PC-9 (cell line): ENCODE measurements at regions not wholly inside any gene's neighbourhood (a gene's known extent, or its start where the extent isn't known, plus 50 kb on each side); places are given as distances from the start of the nearest gene placed in this dataset.

Experiments used
- BruUV-seq: library from RNA; stranded (reverse); fragments of 400-500 nt; replicated peaks from 2 replicates; lab custom pipeline; 2021; lab: Mats Ljungman, UMichigan
- CTCF ChIA-PET: fragments of 300-600 bp; sonication (Branson Sonifier 250); formaldehyde crosslinking; loops from one replicate; lab custom pipeline; 2022; ENCODE audit warnings: antibody characterized with exemption; lab: Charles Lee
- POLR2A ChIA-PET: fragments of 300-600 bp; sonication (Branson Sonifier 250); formaldehyde crosslinking; loops from one replicate; lab custom pipeline; 2022; ENCODE audit warnings: antibody characterized with exemption; ENCODE audit not compliant: unreplicated experiment; lab: Charles Lee
- DNase-seq, 2 experiments: peaks; one replicate each; pipeline versions ENCODE4 v3.0.0 to v3.0.0-alpha.2; 2015 to 2022; ENCODE audit warnings: mixed read lengths in 1 of 2
- H2AFZ ChIP-seq: fragments of 200-600 bp; sonication (generic); 2 replicates; pipeline ENCODE4 v1.8.1; 2017; ENCODE audit warnings: antibody characterized with exemption
- H3F3A ChIP-seq: fragments of 200-600 bp; sonication (generic); 2 replicates; pipeline ENCODE4 v1.8.1; 2017; ENCODE audit warnings: antibody characterized with exemption, mild to moderate bottlenecking, low read depth; ENCODE audit not compliant: insufficient read depth
- H3K27ac ChIP-seq: fragments of 200-600 bp; sonication (generic); 2 replicates; pipeline ENCODE4 v1.6.1; 2016; ENCODE audit warnings: mixed run types
- H3K27me3 ChIP-seq: fragments of 200-600 bp; sonication (generic); 2 replicates; pipeline ENCODE4 v1.6.1; 2016; ENCODE audit warnings: low read depth, mixed run types; ENCODE audit not compliant: insufficient read depth
- H3K36me3 ChIP-seq: fragments of 200-600 bp; sonication (generic); 2 replicates; pipeline ENCODE4 v1.6.1; 2016; ENCODE audit warnings: low read depth, mixed run types
- H3K4me1 ChIP-seq: fragments of 200-600 bp; sonication (generic); replicated peaks from 2 replicates; pipeline ENCODE4 v1.6.1; 2016; ENCODE audit warnings: mixed run types; ENCODE audit not compliant: insufficient read depth
- H3K4me2 ChIP-seq: fragments of 200-600 bp; sonication (generic); 2 replicates; pipeline ENCODE4 v1.6.1; 2017; ENCODE audit warnings: mixed run types
- H3K4me3 ChIP-seq: fragments of 200-600 bp; sonication (generic); 2 replicates; pipeline ENCODE4 v1.6.1; 2016; ENCODE audit warnings: mixed run types
- H3K79me2 ChIP-seq: fragments of 200-600 bp; sonication (generic); 2 replicates; pipeline ENCODE4 v1.6.1; 2017; ENCODE audit warnings: low read depth, mixed run types
- H3K9me2 ChIP-seq: fragments of 200-600 bp; sonication (generic); 2 replicates; pipeline ENCODE4 v1.8.1; 2017; ENCODE audit warnings: mild to moderate bottlenecking; ENCODE audit not compliant: insufficient read depth
- H3K9me3 ChIP-seq: fragments of 200-600 bp; sonication (generic); 2 replicates; pipeline ENCODE4 v1.8.1; 2016; ENCODE audit warnings: low read depth; ENCODE audit not compliant: insufficient read depth
- H4K20me1 ChIP-seq: fragments of 200-600 bp; sonication (generic); 2 replicates; pipeline ENCODE4 v1.8.1; 2017; ENCODE audit not compliant: insufficient read depth
- CTCF ChIP-seq: fragments of 200-600 bp; sonication (generic); conservative IDR thresholded peaks from 2 replicates; pipeline ENCODE4 v1.6.1; 2017; ENCODE audit warnings: mixed run types, antibody characterized with exemption, mild to moderate bottlenecking, moderate library complexity
- EZH2 ChIP-seq: fragments of 200-600 bp; sonication (generic); IDR thresholded peaks from 2 replicates; pipeline ENCODE4 v1.8.0; 2017; ENCODE audit warnings: antibody characterized with exemption, low read depth
- intact Hi-C: fragments of 100-400 bp; cut with micrococcal nuclease; formaldehyde crosslinking; loops from one replicate; pipeline ENCODE4 v1.10.0; 2022; ENCODE audit not compliant: unreplicated experiment

- POLR2A ChIA-PET, result interaction anchor here (0.7 kb wide), 1 partner anchor 1139 kb away, joined by 3 read pairs; no protein-coding TSS in a partner anchor
- DNase-seq, result no peak
- no TSS peak for BruUV-seq
- no peaks in the 10 kb centered on the region for H4K20me1 ChIP-seq
- no peaks in the 10 kb centered on the region for H3K9me3 ChIP-seq
- no peaks in the 10 kb centered on the region for H3K27me3 ChIP-seq
- no peak overlapping the region for H2AFZ ChIP-seq
- no peaks in the 10 kb centered on the region for H3K79me2 ChIP-seq
- no peak overlapping the region for H3K27ac ChIP-seq
- H3K4me3 ChIP-seq, result no peak overlapping the region
- no peaks in the 10 kb centered on the region for H3F3A ChIP-seq
- H3K4me2 ChIP-seq, result no peak overlapping the region
- H3K9me2 ChIP-seq, result no peaks in the 10 kb centered on the region
- no peaks in the 10 kb centered on the region for H3K36me3 ChIP-seq
- intact Hi-C loops, result no loop called here
- H3K4me1 ChIP-seq, result no peaks in the 10 kb centered on the region
- no peak for TF ChIP-seq EZH2
- TF ChIP-seq CTCF, result peak; percentile 27; the same call in 1 of the 2 replicates
- CTCF ChIA-PET, result no interaction called here
Measured at GRCh38 chr4:106818764-106819163, 217.3 kb downstream of the DKK2 start.

- ChIA-PET CTCF (no interaction called here), POLR2A (no interaction called here)
- Histone ChIP-seq H3K36me3 (no peaks in the 10 kb centered on the region), H3K27me3 (no peaks in the 10 kb centered on the region), H2AFZ (no peak overlapping the region), H3K9me3 (no peaks in the 10 kb centered on the region), H3K4me1 (no peaks in the 10 kb centered on the region), H3F3A (no peaks in the 10 kb centered on the region), H4K20me1 (no peaks in the 10 kb centered on the region), H3K9me2 (no peaks in the 10 kb centered on the region), H3K27ac (no peak overlapping the region), H3K4me3 (no peak overlapping the region), H3K79me2 (no peaks in the 10 kb centered on the region), H3K4me2 (no peak overlapping the region)
- BruUV-seq, result no TSS peak
- no peak for TF ChIP-seq CTCF
- no peak for TF ChIP-seq EZH2
- intact Hi-C loops, result no loop called here
- DNase-seq, result no peak
Measured at GRCh38 chr4:106816496-106816895, 219.6 kb downstream of the DKK2 start.

GRCh38 chr4:106810122-106810521 is 226.0 kb downstream of the DKK2 start:
- CTCF ChIA-PET, result no interaction called here
- TF ChIP-seq EZH2 (no peak), CTCF (no peak)

More at GRCh38 chr4:106810122-106810521, 226.0 kb downstream of the DKK2 start:
- Histone ChIP-seq H3K36me3 (no peaks in the 10 kb centered on the region), H3K27me3 (no peaks in the 10 kb centered on the region), H3K27ac (no peak overlapping the region), H3F3A (no peaks in the 10 kb centered on the region), H3K79me2 (no peaks in the 10 kb centered on the region), H2AFZ (no peak overlapping the region), H3K4me1 (no peaks in the 10 kb centered on the region), H4K20me1 (no peaks in the 10 kb centered on the region), H3K9me2 (no peaks in the 10 kb centered on the region), H3K4me2 (no peak overlapping the region), H3K4me3 (no peak overlapping the region), H3K9me3 (no peaks in the 10 kb centered on the region)
- intact Hi-C loops, result no loop called here
- POLR2A ChIA-PET, result no interaction called here
- BruUV-seq, result no TSS peak
- DNase-seq, result no peak
